ENCODE measurements at regions not wholly inside any gene's neighbourhood (a gene's known extent, or its start where the extent isn't known, plus 50 kb on each side); places are given as distances from the start of the nearest gene placed in this dataset.

- TF ChIP-seq ZNF274 (IDR thresholded peaks at IDR 0.05; ENCODE audit: low read depth, low read length) (no peak), YY1 (IDR thresholded peaks at IDR 0.05; ENCODE audit: insufficient read depth, insufficient read length) (no peak), SUZ12 (IDR thresholded peaks at IDR 0.05; ENCODE audit: extremely low read depth, insufficient read depth, insufficient read length) (no peak)
Observed at GRCh38 chr17:34075076-34075475, 180.0 kb upstream of the CCL2 start.
